IPS DF 4.7 (cell line): ENCODE measurements at regions not wholly inside any gene's neighbourhood (a gene's known extent, or its start where the extent isn't known, plus 50 kb on each side); places are given as distances from the start of the nearest gene placed in this dataset.
A peak's percentile ranks its signal among the peaks of the same experiment; 100 is the strongest.

Experiments used
- DNase-seq: peaks from one replicate; pipeline ENCODE4 v3.0.0-alpha.2; 2013; ENCODE audit warnings: low spot score; ENCODE audit errors: extremely low read depth

GRCh38 chr20:57023997-57024396 lies 242.4 kb downstream of the BMP7 start:
- no peak for DNase-seq

DNA sequence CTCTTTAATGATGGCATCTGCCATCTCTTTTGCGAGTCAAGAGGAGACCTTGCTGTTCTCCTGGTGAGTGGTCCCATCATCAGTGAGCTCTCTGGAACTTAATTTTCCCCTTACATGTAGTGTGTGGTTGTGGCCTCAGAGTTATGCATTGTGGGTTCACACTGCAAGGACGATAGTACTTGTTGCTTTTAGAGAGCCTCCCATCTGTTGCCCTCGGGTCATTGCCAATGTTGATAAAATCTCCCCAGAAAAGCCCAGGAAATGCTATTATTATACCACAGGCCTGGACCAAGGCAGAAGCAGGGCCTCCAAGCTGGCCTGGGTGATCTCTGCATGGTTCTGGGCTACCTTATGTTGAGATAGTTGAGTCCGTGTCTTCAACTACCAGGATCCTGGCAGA lies 241.6 kb downstream of the BMP7 start:
- no peak for DNase-seq

GRCh38 chr20:57025261-57025660 lies 241.2 kb downstream of the BMP7 start:
- no peak for DNase-seq

- DNase-seq = no peak
These were observed 240.7 kb downstream of the BMP7 start for GRCh38 chr20:57025666-57026224.

DNA sequence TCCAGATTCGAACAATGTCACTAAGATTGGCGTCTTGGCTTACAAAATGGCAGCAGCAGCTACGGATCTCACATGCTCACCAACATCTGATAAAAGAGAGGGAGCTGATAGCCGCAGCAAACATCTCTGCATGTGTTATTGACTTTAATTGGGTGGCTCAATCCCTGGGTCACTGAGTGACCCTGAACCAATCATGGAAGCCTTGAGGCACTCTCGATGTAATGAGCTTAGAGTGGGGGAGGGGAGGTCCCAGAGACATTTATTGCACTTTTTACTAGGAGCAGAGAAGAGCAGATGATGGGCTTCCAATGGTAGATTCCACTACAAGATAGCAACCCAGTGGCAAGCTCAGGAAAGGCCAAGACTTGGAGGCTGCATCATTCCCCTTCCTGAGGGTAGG lies 238.7 kb downstream of the BMP7 start:
- no peak for DNase-seq

DNA sequence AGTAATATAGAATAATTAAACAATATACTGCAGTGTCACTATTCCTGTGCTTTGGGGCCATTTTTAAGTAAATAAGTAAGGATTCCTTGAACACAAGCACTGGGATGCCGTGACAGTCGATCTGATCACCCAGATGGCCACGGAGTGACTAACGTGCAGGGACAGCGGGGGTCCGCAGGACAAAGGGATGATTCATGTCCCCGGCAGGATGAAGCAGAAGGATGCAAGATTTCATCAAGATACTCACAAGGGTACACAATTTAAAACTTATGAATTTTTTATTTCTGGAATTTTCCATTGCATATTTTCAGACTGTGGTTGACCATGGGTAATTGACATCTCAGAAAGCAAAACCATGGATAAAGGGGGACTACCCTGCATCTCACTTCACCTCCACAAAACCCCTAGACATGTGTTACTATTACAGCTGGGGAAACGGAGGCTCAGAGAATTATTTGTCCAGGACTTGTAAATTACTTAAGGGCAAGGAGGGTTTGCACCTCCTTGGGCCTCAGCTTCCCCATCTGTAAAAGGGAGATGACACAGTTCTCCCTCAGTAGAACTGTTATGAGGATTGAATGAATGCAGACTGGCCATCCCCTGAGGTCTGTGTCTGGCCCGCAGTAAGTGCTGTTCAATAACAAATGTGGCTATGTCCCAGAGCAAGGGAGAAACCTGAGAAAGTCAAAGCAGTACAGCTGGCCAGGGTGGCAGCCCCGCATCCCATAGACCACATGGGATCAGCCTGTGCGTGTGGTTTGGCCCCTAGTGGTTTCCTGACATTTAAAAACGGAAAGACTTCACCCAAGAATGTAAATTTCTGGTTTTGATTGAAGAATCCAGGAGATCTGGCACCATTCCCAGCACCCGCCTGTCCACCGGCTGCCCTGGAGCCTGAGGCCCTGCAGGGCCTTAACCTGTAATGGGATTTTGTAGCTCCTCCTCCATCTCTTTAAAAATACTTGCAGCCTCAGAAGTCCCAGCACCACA lies 235.5 kb downstream of the BMP7 start:
- no peak for DNase-seq

- DNase-seq = no peak
These were observed 234.5 kb downstream of the BMP7 start for GRCh38 chr20:57031867-57032355.

DNA sequence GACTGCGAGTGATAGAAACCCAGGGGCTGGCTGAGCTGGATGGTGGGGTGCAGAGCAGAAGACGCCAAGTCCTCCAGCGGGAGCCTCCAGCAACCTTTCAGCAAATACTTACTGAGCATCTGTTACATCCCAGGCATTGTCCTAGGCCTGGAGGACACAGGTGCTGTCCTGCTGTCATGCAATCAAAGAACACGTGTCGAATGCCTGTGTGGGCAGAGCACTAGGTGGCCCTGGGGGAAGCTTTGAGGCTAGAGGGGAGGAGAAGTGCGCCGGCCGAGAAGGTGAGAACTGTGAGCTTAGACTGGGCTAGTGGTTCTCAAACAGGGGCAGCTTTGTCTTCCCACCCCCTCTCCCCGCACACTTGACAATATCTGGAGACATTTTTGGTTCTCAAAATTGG lies 233.6 kb downstream of the BMP7 start:
- no peak for DNase-seq

GRCh38 chr20:57034001-57034400 lies 232.4 kb downstream of the BMP7 start:
- DNase-seq = no peak

DNA sequence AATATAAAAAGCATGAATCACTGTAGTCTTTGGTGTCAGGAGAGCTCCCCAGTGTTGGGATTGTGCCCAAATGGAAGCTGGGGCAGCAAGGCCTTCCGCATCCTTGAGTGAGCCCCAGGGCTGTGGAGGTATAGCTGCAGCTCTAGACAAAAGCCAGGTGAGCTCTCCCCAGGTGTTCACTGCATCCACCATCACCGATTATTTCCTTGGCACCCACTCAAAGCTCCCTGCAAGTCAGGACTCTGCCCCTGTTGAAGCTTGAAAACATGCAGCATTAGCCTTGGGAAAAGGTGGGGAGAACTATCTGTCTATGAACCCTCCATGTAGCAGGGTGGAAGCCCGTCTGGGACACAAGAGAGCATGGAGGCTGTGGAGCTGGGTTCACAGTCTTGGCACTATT lies 228.8 kb downstream of the BMP7 start:
- DNase-seq = no peak

DNA sequence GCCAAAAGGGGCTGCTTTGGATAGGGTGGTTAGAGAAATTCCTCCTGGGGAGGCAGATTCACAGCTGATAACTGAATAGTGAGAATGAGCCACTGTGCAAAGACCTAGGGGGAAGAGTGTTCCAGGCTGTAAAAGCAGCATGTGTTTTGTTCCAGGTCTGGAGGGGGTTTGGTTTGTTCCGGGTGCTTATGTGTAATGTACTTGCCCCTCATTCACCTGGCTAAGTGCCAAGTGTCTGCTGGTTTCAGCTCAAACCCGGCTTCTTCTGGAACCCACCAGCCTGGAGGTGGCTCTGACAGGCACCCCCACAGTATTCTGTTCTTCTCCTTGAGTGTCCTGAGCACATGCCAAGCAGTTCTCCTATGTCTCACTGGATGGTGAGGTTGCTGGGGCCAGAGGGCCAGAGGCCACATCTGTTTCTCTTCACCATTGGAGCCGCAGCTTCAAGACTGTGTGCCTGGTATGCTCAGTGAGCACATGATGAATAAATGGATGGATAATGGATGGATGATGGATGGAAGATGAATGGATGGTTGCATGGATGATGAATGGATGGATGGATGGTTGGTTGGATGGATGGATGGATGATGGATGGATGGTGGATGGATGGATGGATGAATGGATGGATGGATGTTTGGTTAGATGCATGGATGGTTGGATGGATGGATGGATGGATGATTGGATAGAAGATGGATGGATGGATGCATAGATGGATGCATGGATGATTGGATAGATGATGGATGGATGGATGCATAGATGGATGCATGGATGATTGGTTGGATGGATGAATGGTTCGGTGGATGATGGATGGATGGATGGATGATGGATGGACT lies 227.6 kb downstream of the BMP7 start:
- DNase-seq = no peak

GRCh38 chr20:57040466-57040865 lies 226.0 kb downstream of the BMP7 start:
- DNase-seq = no peak

DNA sequence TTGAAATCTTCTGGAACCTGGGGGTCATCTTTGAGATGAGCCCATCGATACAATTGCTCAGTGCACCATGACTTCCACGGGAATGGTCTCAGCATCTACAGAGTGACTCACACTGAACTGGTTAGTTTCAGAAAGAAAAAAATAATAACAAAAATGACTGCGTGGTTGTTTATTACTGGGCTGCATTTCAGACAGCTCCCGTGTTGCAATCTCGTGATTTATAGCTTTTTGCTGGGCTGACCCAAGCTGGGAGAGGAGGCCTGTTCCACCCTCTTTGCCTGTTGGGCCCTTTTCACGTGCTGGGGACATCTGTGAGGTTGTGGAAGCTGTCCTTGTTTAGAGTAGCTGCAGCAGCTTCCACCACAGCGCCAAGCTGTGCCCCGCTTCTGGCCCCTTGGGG lies 225.5 kb downstream of the BMP7 start:
- DNase-seq = no peak

DNA sequence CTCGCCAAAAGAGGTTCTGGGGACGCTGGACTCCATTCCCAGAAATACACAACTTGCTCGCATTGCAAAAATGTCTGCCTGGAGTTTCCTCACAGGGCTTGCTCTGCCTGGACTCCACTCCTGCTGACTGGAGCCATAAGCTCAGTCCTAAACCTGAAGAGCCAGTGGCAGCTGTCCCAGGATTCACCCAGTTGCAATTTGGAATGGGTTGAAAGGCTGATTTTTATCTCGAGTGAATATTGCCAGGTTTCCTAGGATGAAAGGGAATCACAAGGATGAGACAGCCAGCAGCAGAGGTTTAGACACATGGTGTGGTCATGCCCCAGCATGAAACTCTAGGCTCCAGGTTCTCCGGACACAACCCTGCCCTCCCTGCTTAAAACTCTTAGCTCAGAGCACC lies 223.3 kb downstream of the BMP7 start:
- DNase-seq = no peak

- no peak for DNase-seq
These were observed 222.7 kb downstream of the BMP7 start for GRCh38 chr20:57043669-57044268.

DNA sequence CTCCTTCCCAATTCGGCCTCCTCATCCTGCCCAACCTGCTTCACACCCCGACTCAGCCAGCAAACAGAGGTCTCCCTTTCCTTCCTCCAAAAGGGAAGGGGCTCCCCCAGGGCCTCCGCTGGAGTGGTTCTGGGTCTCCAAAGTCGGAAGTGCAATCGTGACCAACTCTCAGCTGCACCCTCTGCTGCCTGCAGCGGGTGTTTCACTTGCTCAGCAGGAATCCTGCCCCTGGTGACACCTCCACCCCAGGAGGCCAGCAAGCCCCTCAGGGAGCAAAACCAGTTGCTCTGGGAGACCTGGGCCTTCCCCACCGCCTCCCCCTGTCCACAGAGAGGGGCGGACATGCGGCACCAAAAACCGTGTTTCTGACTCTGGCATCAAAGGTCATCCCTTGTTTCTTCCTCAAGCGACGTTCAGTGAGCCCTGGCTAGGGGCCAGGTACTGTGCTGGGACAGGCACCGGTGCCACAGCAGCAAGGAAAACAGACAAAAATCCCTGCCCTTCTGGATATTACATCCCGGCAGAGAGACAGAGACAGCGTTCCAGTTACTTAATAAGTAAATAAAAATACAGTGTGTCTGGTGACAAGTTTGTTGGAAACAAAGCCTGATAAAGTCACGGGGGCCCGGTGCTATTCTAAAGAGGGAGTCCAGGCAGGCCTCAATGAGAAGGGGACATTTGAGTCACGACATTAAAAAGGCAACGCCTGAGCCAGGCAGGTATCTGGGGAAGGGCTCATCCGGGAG lies 219.0 kb downstream of the BMP7 start:
- no peak for DNase-seq

GRCh38 chr20:57048027-57048869 lies 218.2 kb downstream of the BMP7 start:
- DNase-seq = peak; percentile 49

DNA sequence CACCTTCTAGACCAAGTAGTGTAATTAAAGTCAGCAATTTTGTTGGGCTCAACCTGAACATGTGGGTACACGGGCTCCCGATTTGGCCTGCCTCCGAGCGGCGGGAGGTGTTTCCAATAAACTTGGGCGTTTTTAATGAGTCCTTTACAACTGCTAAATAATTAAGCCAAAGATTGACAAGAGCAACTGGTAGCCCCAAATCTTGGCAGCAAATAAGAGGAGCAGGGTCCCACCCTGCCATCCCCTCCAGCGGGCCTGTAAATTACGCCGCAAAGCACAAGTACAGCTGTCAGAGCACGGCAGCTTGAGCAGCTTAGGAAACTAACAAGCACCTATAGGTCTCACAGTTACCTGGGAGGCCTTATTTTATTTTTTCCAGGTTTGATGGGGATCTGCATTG lies 217.1 kb downstream of the BMP7 start:
- DNase-seq = no peak

DNA sequence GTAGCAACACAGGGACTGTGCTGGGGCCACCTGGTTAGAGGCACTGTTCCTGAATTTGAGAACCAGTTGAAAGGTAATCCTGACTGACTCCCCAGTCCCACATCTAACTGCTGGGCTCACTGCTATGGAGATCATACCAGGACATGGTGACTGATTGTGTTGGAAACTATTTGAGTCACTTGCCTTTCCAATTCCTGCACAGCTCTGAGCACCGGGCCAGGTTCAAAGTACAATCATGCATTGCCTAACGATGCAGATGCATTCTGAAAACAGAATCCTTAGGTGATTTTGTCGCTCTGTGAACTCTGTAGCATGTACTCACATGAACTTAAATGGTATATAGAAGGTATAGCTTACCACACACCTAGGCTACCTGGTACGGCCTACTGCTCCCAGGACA lies 215.3 kb downstream of the BMP7 start:
- DNase-seq = no peak

- DNase-seq = no peak
These were observed 213.4 kb downstream of the BMP7 start for GRCh38 chr20:57053067-57053466.
